Brain microvascular endothelial cell (primary cell): ENCODE measurements at regions not wholly inside any gene's neighbourhood (a gene's known extent, or its start where the extent isn't known, plus 50 kb on each side); places are given as distances from the start of the nearest gene placed in this dataset.
A peak's percentile ranks its signal among the peaks of the same experiment; 100 is the strongest.

ENCODE experiments used
- DNase-seq: peaks from one replicate; pipeline ENCODE4 v3.0.0-alpha.2; 2020
- H3K27ac ChIP-seq: fragments of 250-450 bp; sonication (Bioruptor Pico); 2 replicates; pipeline ENCODE4 v1.5.1; 2020; ENCODE audit warnings: mild to moderate bottlenecking, moderate library complexity
- H3K27me3 ChIP-seq: fragments of 250-450 bp; sonication (Bioruptor Pico); replicated peaks from 2 replicates; pipeline ENCODE4 v1.5.1; 2020; ENCODE audit warnings: mild to moderate bottlenecking
- H3K36me3 ChIP-seq: fragments of 250-450 bp; sonication (Bioruptor Pico); replicated peaks from 2 replicates; pipeline ENCODE4 v1.5.1; 2020; ENCODE audit warnings: mild to moderate bottlenecking
- H3K4me3 ChIP-seq: 2 replicates; pipeline ENCODE4 v1.5.1; 2011; ENCODE audit warnings: low read depth, mild to moderate bottlenecking, control low read depth, low read length, moderate library complexity
- in situ Hi-C: cut with HindIII; loops from 2 replicates; pipeline ENCODE4 v1.10.0; 2017; ENCODE audit warnings: low sequenced_read_pairs, low pct_ligation_motif_present
- TF ChIP-seq, protein P1 (sequence below): IDR thresholded peaks from 2 replicates; pipeline ENCODE4 v1.5.1; 2011; ENCODE audit warnings: low read depth, mild to moderate bottlenecking, moderate library complexity, low read length, control low read depth, inconsistent platforms; ENCODE audit errors: missing control alignments

DNA sequence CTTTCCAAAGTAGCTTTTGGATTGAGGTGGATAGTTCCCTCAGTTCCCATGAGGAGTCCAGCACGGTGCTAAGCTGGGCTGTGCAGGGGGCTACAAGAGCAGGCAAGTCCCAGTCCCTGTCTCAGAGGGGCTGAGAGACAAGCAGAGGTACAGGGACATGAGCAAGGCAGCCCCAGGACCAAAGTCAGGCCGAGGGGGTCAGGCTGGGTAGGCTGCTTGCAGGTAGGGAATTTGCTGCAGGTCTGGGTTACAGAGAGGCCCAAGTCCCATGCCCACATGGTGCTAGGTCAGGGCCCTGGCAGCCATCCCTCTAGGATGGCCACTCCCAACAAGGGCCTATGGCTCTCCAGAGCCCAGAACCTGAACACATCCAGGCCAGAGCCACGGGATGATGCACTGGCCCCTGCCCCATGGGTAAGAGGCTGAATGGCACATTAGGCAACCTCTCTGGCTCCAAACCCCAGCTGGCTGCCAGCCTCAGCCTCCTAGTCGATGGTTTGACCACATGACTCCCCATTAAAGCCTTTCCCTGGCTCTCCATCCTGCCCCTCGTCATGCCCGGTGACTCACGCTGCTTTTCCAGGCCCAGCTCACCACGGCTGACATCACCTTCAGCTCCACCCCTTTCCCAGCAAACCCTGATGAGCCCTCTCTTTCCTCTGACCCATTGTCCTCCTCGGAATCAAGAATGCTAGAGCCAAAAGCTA, 83.7 kb downstream of the SDC1 start:
- peak; percentile 86 for DNase-seq
- no peaks in the 10 kb centered on the region for H3K36me3 ChIP-seq
- no peaks in the 10 kb centered on the region for H3K27me3 ChIP-seq
- no peak overlapping the region for H3K27ac ChIP-seq
- H3K4me3 ChIP-seq = no peak overlapping the region
- in situ Hi-C loops = no loop called here
- TF ChIP-seq, protein P1, sequence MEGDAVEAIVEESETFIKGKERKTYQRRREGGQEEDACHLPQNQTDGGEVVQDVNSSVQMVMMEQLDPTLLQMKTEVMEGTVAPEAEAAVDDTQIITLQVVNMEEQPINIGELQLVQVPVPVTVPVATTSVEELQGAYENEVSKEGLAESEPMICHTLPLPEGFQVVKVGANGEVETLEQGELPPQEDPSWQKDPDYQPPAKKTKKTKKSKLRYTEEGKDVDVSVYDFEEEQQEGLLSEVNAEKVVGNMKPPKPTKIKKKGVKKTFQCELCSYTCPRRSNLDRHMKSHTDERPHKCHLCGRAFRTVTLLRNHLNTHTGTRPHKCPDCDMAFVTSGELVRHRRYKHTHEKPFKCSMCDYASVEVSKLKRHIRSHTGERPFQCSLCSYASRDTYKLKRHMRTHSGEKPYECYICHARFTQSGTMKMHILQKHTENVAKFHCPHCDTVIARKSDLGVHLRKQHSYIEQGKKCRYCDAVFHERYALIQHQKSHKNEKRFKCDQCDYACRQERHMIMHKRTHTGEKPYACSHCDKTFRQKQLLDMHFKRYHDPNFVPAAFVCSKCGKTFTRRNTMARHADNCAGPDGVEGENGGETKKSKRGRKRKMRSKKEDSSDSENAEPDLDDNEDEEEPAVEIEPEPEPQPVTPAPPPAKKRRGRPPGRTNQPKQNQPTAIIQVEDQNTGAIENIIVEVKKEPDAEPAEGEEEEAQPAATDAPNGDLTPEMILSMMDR = no peak

DNA sequence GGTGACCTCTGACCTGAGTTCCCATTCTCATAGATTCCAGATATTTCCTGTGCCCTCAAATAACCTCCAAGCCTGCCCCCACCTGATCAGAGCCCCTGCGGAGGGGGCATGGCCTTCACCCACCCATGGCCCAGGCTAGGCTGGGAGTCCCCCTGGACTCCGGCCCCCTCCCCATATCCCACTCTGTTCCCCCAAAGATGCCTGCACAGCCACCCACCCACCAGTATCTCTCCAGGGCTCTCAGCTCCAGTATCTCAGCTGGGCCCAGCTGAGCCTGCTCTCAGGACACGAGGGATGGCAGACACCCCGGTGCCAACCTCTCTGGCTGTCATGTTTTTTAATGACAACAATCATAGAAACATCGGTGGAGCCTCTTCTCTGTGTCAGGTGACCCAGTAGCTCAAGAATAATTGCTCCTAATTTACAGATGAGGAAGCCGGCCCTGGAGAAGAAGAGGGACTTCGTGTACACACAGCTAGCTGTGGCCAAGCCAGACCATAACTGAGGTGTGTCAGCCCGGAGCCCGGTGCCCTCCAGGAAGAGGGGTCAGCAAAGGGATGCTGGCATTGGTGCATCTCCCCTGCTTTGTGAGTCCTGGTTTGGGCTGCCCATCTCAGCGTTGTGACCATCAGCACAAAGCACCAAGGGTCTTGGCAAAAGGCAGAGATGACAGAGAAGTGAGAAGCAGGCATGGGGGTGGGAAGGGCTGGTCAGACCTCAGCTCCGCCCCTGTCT, 84.4 kb downstream of the SDC1 start:
- TF ChIP-seq, protein P1 = no peak
- in situ Hi-C loops = no loop called here

DNA sequence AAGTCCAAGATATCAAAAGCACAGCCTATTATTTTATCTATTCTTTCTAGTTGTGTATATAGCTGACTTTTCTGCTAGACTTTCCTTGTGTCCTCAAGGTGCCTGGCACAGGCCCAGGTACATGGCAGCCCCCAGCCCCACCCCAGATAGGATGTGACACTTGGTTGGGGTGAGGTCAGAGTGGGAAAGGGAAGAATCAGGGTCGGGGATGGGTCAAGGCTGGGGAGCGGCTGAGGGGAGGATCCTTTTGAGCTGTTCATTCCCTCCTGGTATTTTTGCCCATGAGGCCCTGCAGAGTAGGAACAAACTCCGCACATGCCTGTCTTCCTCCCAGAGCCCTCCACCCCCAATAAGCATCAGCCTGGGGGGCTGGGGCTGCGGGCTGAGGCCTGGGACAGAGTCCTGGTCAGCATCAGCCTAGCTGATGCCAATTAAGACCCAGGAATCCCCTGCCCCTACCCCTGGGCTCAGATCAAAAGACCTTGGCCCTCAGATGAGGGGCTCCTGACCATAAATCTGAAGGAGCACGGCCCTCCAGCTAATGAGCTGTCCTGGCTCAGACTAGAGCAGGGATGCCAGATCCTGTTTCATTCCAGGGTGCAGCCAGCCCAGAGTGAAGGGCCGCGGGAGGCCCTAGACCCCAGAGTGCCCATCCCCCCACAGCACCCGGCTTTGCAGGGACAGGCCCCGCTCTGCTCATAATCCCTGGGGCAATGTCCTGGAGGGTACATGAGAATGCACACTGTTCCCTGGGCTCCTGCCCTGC, 85.3 kb downstream of the SDC1 start:
- H3K27ac ChIP-seq = no peak overlapping the region
- in situ Hi-C loops = loop anchor here (10.0 kb wide), 1 partner anchor 85 kb away; the partner anchor contains the start of gene SDC1
- no peak for DNase-seq
- no peak overlapping the region for H3K4me3 ChIP-seq
- H3K36me3 ChIP-seq = no peaks in the 10 kb centered on the region
- H3K27me3 ChIP-seq = no peaks in the 10 kb centered on the region
- TF ChIP-seq, protein P1 = no peak

More for the DNA sequence above, 84.4 kb downstream of the SDC1 start:
- Histone ChIP-seq H3K4me3 (no peak overlapping the region), H3K27me3 (no peaks in the 10 kb centered on the region), H3K27ac (no peak overlapping the region), H3K36me3 (no peaks in the 10 kb centered on the region)
- no peak for DNase-seq

DNA sequence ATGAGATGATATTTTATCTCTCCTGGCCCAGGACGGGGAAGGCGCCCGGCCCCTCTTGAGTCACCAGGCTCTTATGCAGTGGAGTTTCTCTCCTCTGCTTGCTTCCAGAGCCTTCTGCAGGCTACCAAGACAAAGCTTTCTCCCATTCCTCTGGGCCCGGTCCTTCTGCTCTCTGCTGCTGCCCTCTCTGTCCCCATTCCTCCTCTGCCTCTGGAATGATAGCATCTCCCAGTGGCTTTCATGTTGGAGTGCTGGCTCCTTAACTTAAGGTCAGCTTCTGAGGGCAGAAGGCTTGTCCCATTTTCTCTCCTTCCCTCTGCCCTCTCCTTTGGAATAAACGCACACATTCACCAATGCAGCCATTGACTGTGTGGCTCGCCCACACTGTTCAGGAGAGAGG, 86.2 kb downstream of the SDC1 start:
- Histone ChIP-seq H3K36me3 (no peaks in the 10 kb centered on the region), H3K27me3 (no peaks in the 10 kb centered on the region), H3K4me3 (no peak overlapping the region), H3K27ac (no peak overlapping the region)
- DNase-seq = peak; percentile 14
- in situ Hi-C loops = loop anchor here (10.0 kb wide), 1 partner anchor 86 kb away; the partner anchor contains the start of gene SDC1
- TF ChIP-seq, protein P1 = no peak

DNA sequence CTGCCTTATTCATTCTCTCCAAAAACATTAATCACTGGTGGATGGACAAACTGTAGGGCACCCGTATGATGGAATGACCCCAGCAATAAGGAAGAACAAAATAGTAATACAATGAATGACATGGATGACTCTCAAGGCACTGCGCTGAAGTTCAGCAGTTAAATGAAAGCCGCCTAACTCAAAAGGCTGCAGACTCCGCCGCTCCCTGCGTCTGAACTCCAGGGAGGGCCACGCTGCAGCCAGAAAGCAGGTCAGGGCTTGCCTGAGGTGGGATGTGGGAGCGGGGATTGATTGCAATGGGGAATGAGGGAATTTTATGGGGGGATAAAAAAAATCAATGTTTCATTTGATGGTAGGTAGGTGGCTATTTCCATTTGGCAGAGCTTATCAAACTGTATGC, 86.5 kb upstream of the LAPTM4A start:
- DNase-seq = no peak
- in situ Hi-C loops = loop anchor here (10.0 kb wide), 1 partner anchor 87 kb away; the partner anchor contains the start of gene SDC1
- TF ChIP-seq, protein P1 = no peak
- H3K36me3 ChIP-seq = no peaks in the 10 kb centered on the region
- H3K27me3 ChIP-seq = no peaks in the 10 kb centered on the region
- H3K27ac ChIP-seq = no peak overlapping the region
- no peak overlapping the region for H3K4me3 ChIP-seq
